Fibroblast of pulmonary artery (primary cell): ENCODE measurements at regions not wholly inside any gene's neighbourhood (a gene's known extent, or its start where the extent isn't known, plus 50 kb on each side); places are given as distances from the start of the nearest gene placed in this dataset.

ENCODE experiments used
- DNase-seq: peaks from one replicate; pipeline ENCODE4 v3.0.0-alpha.2; 2010; ENCODE audit warnings: low read depth
- H3K4me3 ChIP-seq: replicated peaks from 2 replicates; pipeline ENCODE4 v1.5.1; 2011; ENCODE audit warnings: low read depth, mild to moderate bottlenecking, control low read depth, low read length, moderate library complexity
- CTCF ChIP-seq: IDR thresholded peaks from 2 replicates; pipeline ENCODE4 v1.5.1; 2011; ENCODE audit warnings: mild to moderate bottlenecking, control low read depth, low read length, inconsistent platforms; ENCODE audit errors: missing control alignments

- no peak overlapping the region for H3K4me3 ChIP-seq
- DNase-seq: no peak
- TF ChIP-seq CTCF: no peak
Observed at GRCh38 chr4:92059615-92060014, 244.2 kb upstream of the GRID2 start.

DNA sequence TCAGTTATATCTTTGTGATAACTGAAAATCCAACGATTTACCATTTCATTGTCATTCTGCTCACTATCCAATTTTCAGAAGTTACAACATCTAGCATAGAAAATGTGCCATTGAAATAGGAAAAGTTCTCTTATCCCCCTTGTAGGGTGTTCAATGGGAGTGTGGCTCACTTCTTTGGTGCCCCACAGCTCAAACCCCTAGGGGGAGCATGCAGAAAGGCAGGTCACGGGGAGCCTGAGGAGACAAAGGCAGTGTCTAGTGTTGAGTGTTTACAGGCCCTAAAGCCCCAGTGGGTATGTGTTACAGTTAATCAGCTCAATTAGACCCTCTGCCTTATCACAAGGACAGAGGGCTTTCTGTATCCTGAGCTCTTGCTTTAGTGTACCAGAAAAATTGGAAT is 243.4 kb upstream of the GRID2 start:
- no peak overlapping the region for H3K4me3 ChIP-seq
- DNase-seq: no peak
- no peak for TF ChIP-seq CTCF

- H3K4me3 ChIP-seq: no peak overlapping the region
- TF ChIP-seq CTCF: no peak
- no peak for DNase-seq
Observed at GRCh38 chr4:92064574-92064973, 239.2 kb upstream of the GRID2 start.

DNA sequence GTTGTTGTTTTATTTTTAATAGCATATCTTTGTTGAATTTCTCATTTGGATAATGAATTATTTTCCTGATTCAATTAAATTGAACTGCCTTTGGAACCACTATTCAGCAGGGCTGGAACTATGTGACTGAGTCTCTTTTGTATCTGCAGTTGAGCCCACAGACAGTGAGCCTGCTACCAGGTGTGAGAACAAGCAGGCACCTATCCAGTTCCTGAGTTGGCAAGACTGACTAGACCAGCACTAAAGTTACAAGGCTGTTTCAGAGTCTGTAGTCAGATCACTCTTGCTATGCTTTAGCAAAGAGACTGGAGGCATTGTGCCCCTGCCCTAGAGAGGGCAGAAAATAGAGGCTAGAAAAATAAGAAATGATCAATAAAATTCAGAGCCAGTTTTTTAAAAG is 237.3 kb upstream of the GRID2 start:
- TF ChIP-seq CTCF: no peak
- no peak for DNase-seq

GRCh38 chr4:92071587-92071986 is 232.2 kb upstream of the GRID2 start:
- DNase-seq: no peak
- TF ChIP-seq CTCF: no peak
- no peak overlapping the region for H3K4me3 ChIP-seq

More for the DNA sequence above, 237.3 kb upstream of the GRID2 start:
- H3K4me3 ChIP-seq: no peak overlapping the region

DNA sequence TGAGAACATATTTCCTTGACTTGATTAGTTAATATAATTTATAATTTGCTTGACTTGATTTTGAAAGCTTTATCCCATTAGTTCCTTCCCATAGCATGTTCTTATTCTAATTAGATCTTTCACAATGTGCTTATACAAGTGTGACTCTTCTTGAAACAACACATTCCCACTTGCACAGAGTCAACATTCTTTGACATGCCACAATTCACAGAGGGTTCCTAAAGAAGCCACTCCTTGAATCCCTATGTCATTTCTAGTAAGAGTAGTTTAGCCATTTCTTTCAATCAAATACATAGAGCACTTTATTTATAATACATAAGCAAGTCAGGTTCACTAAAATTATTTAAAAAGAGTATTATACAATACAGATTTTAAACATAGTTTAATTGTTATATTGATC is 228.9 kb upstream of the GRID2 start:
- no peak for DNase-seq
- no peak overlapping the region for H3K4me3 ChIP-seq
- no peak for TF ChIP-seq CTCF

DNA sequence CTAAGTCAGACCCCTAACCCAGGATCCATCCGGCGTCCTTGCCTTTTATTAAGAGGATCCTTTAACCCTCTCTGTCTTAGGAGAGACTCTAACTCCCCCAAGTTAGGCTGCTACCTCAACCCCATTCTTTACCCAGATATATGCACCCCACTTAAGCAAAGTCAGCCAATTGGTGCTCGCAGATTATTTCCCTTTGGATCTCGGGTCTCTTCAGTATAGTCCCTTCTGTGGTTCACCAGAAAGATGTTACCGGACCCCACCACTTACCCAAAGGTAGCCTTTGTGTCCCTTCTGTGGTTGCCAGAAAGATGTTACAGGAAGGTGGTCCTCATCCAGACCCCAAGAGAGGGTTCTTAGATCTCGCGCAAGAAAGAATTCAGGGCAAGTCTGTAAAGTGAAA is 212.9 kb upstream of the GRID2 start:
- no peak overlapping the region for H3K4me3 ChIP-seq
- TF ChIP-seq CTCF: no peak
- no peak for DNase-seq
